Femur (tissue), 1 donor: ENCODE measurements at regions not wholly inside any gene's neighbourhood (a gene's known extent, or its start where the extent isn't known, plus 50 kb on each side); places are given as distances from the start of the nearest gene placed in this dataset.
"Not testable (repeated sequence)": the region's sequence is repeated elsewhere in the genome, so short reads cannot be mapped to it uniquely, and the experiment has no call there.

Experiments used
- DNase-seq: peaks from one replicate; pipeline ENCODE4 v3.0.0-alpha.2; 2017

- not testable (repeated sequence) for DNase-seq
These were observed 157.8 kb upstream of the PPP1R3A start for GRCh38 chr7:114076392-114077157.

DNA sequence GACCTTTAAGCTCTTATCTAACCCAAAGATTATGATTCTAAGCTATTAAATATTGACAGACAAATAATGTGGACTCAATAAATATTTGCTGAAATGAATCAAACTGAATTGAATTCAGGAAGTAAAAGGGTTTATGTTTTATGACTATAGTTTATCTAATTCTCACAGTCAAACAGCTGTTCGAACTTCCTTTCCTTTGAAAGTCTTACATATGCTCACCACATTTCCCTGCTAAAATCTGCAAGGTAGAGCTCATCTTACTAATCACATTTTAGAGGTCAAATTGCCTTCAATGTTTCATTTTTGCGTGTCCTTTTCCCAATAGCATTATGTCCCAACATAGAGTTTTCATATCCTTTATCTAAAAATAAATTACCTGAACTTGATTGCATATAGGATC lies 154.9 kb upstream of the PPP1R3A start:
- no peak for DNase-seq

- no peak for DNase-seq
These were observed 151.4 kb upstream of the PPP1R3A start for GRCh38 chr7:114070246-114070645.

- no peak for DNase-seq
These were observed 144.0 kb upstream of the PPP1R3A start for GRCh38 chr7:114062810-114063209.

DNA sequence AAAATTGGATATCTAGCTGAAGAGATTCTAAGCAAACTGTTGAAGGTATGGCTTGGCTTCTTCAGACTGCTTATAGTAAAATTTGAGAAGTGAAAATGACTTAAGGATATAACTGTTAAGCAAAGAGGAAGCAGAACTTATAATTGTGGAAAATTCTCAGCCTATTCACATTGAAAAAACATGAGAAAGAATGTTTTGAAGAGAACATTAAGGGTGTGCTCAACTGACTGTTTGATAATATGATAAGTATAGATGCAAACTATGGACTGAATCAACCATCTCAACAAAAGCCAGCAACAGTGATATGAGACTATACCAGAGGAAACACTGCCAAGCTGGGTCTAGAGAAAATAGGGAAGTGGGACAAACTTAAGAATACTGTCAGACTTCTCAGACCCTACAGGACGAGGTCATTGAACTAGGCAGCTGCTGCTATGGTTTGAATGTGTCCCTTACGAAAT lies 133.1 kb upstream of the PPP1R3A start:
- DNase-seq, result no peak

DNA sequence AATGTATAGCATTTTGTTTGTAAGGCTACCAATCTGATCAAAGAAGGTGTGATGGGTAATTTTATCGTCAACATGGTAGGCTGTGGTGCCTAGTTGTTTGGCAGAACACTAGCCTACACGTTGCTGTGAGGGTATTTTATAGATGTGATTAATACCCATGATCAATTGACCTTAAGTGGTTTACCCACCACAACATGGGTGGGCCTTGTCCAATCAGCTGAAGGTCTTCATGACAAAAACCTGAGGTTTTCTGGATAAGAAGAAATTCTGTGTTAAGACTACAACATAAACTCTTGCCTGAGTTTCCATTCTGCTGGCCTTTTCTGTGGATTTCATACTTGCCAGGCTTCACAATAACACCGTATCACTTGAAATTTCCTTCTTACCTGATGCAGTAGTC lies 131.8 kb upstream of the PPP1R3A start:
- no peak for DNase-seq

GRCh38 chr7:114048386-114049235 lies 129.8 kb upstream of the PPP1R3A start:
- no peak for DNase-seq

- no peak for DNase-seq
These were observed 129.1 kb upstream of the PPP1R3A start for GRCh38 chr7:114047889-114048288.

GRCh38 chr7:114033475-114033874 lies 114.7 kb upstream of the PPP1R3A start:
- DNase-seq, result no peak

DNA sequence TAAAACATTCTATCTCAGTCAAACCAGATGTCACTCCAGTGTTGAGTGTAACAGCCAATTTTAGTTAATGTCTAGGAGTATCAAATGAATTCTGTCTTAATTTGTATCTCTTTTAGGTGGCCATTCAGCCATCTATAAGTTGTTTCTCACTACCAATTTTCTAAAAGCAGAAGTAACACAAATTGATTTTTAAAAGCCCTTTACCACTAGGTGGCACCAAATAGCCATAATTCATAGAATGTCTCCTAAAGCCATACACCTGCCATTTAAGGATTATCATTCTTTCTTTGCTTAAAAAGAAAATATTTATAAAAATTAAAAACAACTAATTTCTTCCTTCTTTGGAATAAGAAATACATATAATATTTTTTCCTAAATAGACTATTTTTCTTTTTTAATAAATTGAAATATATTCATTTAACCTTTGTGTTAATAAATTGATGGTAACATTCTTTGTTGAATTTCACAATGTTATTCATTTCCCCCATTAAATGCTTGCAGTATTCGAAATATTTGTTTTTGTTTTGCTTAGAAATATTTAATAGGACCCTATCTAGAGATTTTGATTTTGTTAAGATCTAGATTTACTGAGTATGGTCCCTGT lies 107.8 kb upstream of the PPP1R3A start:
- no peak for DNase-seq

DNA sequence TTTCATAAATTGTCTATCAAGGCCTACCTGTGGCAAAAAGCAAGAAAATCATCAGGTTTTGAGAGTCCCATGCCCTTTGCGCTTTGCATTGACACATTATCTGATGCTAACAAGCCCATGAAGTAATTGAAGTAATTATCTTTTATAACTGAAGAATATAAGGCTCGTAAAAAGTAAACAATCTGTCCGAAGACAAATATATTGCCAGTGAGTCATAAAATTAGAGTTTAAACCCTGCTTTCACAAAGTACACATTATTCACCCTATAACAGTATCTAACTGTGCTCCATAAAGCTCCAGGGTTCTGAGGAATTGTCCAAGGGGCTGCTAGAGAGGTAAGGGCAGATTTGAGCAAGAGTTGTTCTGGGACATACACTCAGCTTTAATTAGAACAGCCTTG lies 102.3 kb upstream of the PPP1R3A start:
- DNase-seq, result no peak

DNA sequence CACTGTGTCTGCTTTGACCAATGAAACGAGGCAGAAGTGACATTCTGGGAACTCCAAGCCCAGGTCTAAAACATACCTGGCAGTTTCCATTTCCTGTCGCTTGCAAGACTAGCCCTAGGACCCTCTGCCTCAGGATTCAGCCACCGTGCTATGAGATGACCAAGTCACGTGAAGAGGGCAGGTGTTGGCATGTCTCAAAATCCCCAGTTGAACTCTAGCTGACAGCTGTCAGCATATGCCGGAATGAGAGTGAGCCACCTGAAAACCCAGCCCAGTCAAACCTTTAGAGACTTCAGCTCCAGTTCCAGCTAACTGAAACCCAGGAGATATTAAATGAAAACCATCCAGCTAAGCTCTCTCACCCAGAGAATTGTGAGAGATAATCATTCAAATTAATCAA lies 89.9 kb upstream of the PPP1R3A start:
- no peak for DNase-seq

DNA sequence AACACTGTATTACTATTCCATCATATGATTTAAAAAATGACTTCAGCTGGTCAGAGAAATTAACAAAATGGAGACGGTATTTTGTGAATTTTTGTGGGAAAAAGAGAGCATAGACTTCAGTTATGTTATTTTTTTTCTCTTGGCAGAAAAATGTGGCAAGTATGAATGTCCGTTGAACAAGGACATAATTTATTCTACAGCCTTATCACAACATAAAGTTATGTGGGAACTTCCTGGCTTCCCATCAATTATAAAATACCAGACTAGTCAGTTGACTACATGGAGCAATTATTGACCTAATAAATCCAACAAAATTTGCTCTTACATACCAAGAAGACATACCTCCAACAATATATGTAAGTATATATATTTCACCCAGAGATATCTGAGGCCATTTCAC lies 88.6 kb upstream of the PPP1R3A start:
- DNase-seq, result no peak

- DNase-seq, result no peak
These were observed 80.1 kb upstream of the PPP1R3A start for GRCh38 chr7:113998934-113999333.

GRCh38 chr7:113996405-113996804 lies 77.6 kb upstream of the PPP1R3A start:
- no peak for DNase-seq

DNA sequence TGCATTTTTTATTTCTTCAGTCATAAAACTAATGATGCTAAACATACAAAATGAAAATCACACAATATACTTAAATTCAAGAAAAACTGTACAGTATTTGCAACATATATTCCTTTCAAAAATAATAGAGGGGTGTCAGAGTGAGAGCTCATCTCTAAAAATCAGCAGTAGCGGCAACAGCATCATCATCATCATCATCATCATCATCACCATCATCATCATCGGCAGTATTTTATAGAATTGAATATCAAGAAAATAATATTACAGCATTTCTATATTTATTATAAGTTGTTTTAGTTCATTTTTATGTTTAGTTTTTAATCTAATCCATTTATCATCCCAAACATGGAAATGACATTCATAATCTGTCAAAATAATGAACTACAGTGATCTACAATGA lies 67.4 kb upstream of the PPP1R3A start:
- no peak for DNase-seq

GRCh38 chr7:113976508-113976907 lies 57.7 kb upstream of the PPP1R3A start:
- DNase-seq, result no peak

DNA sequence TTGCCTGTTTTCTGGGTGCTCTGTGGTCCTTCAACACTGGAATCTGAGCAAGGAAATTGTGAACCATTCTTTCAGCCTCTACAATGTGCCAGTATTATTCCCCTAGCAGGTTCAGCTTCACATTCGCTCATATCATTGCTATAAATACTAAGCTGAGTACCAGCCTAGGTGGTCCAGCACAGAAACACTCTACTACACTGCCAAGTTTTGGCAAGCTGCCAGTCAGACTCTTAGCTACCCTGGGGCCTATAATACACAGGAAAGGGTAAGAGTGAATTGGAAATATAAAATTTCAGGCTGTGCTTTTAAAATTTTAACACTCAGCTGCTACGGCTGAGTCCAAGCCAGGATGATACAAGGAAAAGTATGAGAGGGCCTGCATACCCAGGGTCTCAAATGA lies 49.9 kb upstream of the PPP1R3A start:
- no peak for DNase-seq
